ENCODE measurements at regions not wholly inside any gene's neighbourhood (a gene's known extent, or its start where the extent isn't known, plus 50 kb on each side); places are given as distances from the start of the nearest gene placed in this dataset.

DNA sequence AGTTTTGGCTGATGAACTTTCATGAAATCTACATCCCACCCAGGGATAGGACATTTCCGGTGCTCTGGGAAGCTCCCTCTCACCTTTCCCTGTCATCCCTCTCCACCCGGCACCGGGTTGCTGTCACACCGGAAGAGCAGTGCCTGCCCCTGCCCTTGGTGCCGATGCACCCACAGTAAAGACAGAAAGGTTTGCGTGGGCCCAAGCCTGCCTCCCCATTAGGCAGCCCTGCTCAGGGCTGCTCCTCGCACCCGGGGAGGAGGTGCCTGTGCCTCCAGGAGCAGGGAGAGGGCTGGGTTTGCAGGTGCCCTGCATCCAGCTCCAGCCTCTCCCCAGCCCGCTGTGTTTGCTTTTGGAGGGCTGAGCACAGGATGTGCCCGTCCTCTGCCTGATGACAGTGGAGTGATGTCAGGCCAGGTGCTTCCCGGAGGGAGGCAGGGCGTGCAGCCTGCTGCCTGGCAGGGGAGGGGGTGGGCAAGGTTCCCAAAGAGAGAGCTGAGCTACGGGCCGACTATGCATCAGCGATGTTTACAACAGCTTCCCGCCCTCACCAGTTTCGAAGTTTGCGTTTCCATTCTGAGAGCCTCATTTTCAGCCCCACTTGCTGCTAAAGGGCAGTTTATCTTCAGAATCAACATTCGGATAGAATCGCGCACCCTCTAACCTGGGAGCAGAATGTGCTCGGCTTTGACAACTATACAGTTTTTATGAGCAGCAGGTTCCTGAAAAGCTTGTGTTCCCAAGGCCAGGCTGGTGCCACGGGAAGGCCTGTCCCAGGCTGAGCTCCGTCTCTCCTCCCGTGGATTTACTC, 83.2 kb upstream of the CLDN5 start:
- TF ChIP-seq, protein P1, sequence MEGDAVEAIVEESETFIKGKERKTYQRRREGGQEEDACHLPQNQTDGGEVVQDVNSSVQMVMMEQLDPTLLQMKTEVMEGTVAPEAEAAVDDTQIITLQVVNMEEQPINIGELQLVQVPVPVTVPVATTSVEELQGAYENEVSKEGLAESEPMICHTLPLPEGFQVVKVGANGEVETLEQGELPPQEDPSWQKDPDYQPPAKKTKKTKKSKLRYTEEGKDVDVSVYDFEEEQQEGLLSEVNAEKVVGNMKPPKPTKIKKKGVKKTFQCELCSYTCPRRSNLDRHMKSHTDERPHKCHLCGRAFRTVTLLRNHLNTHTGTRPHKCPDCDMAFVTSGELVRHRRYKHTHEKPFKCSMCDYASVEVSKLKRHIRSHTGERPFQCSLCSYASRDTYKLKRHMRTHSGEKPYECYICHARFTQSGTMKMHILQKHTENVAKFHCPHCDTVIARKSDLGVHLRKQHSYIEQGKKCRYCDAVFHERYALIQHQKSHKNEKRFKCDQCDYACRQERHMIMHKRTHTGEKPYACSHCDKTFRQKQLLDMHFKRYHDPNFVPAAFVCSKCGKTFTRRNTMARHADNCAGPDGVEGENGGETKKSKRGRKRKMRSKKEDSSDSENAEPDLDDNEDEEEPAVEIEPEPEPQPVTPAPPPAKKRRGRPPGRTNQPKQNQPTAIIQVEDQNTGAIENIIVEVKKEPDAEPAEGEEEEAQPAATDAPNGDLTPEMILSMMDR (IDR thresholded peaks at IDR 0.05) = no peak
- TF ChIP-seq POLR2A (IDR thresholded peaks at IDR 0.05) = no peak

Data from Peyer's patch (tissue), 4 donors.